GM21786 (cell line): ENCODE measurements at regions not wholly inside any gene's neighbourhood (a gene's known extent, or its start where the extent isn't known, plus 50 kb on each side); places are given as distances from the start of the nearest gene placed in this dataset.

Source experiments
- ATAC-seq: cut with Tn5 transposase; IDR thresholded peaks from one replicate; pipeline ENCODE4 v1.9.1; 2021; ENCODE audit not compliant: unreplicated experiment

DNA sequence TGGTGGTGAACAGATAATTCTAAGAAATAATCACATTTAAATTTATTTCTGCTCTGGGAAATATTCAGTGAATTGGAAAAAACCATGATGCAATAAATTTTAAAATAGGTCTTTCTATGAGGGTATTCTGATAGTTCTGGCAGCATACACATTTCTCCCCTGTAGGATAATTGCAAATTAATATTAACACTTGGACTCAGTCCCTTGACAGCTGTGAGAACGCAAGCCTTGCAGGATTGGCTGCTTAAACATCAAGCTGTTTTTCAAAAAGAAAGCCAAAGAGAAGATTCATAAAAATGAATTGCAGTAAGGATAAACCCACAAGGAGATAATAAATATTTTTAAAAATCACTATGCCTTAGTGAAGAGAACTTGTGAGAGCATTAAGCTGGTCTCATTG is 180.0 kb downstream of the MTRR start:
- ATAC-seq: no peak

DNA sequence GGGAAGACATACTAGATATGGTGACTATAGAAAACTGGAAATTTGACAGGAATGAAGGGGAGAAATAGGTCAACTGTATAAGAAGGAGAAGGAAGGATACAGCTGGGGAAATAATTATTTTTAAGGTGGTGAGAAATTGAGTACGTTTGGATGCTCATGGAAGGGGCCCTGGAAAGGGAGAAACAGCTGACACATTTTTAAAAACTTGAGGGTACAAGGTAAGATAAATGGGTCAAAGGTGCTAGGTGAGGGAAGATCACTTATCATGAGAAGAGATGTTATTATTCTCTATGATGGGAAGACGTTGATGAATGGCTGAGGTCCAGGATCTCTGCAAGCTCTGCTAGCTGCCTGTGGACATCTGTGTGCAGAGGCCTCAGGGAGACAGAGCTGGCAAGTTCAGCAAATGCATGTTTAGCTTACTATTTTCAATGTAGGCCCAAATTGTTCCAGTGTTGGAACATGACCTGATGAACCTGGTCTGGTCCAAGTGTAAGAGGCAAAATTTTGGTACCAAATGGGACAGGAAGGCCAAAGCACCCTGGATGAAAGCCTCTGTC is 181.7 kb downstream of the MTRR start:
- no peak for ATAC-seq

DNA sequence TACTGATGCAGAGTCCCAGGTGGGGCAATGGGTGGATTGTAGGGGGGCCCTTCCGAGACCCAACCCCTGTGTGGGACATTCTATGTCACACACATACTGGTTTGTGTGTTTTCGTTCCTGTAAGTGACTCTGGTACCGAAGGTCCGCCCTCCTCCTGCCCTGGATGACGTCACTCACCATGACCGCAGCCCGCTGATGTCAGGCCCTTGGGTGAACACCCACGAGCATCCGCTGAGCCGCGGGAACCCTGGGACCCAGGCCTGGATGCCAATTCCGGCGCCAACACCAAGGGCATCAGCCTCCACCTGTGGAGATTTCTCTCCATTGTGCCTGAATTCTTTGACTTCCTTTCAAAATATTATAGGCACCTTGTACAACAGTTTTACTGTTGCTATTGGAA is 184.3 kb downstream of the MTRR start:
- ATAC-seq: no peak

DNA sequence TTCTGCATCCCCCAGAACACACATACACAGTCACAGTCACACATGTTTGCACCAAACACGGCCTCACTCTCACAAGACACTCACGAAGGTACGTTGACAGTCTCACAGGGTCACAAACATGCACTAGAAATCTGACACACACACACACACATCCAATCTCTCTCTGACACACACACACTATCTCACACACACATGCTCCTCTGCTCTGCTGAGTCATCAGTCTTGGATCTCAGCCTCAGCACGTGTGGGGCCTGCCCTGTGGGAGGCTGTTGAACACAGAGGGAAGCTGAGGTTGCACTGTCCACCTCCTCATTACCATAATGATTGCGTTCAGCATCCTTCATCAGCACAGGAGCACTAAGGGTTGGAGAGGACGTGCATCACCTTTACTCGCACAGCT is 188.8 kb downstream of the MTRR start:
- no peak for ATAC-seq

DNA sequence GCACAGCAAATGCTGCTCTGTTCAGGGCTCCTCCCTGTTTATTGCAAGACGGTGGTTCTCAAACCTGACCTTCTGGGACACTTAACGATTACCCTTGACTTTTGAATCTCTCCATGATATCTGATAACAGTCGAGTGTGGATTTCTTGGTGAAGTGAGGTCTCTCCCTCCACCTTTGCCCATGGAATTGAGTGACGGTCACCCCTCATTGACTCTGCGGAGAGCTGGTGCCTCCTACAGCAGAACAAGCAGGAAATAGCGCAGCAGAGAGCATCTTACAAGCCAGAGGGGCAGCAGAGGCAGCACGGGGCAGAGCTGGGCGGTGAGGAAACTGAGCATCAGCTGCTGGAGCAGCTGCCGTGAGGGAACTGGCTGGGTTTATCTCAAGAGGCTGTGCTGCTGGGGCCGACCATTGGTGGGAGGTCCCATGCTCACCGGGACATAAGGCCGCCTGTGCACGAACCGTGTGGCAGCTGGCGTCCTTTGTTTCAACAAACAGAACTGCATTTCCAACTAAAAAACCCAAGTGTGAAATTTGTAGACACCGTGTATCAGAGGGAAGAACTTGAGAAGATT is 189.8 kb downstream of the MTRR start:
- no peak for ATAC-seq

DNA sequence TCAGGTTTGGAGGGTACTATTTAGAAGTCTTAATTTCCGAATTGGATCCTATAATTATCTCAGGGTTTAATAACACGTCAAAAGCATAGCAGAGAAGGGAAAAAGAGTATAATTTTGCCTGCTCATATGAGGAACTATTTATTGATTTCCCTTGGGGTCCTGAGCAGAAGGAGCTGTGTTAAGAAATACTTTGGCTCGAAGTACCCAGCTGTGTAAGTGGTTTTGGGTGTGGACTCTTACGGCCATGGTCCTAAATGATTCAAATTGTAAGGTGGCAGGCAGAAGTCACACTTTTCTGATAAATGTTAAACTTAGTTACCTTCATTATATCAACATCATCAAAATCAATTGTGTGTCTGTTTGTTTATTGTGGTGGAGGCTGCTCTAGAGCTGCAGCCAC is 190.4 kb downstream of the MTRR start:
- no peak for ATAC-seq

DNA sequence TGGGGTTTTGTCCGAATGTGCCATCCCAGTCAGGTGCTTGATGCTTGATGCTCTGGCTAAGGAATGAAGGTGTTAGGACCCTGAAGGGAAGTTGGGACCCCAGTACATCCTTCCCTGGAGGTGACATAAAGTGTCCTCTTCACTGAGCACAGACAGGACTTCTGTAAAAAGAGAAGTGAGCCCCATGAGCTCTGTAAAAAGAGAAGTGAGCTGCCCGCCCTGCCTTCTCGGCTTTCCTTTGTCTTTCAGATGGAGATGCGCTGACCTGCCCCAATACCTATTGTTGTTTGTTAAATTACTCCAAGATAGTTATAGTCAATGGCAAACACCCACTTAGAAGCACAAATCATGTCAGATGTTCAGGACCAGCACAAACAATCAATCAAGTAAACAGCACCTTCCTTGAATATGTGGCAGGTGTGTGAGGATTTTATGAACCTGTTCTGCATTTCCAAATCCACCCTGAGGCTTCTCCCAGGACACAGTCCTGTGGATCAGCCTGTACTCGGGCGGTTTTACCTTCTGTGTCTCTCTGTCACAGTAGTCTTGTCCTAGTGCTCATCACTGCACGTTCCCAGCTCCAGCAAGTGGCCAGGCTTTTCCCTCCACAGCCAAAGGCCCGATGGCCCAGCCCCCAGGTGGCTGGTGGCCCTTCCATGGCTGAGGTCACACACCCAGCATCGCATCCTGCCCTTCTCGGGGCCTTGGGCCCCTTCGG is 191.4 kb downstream of the MTRR start:
- no peak for ATAC-seq

DNA sequence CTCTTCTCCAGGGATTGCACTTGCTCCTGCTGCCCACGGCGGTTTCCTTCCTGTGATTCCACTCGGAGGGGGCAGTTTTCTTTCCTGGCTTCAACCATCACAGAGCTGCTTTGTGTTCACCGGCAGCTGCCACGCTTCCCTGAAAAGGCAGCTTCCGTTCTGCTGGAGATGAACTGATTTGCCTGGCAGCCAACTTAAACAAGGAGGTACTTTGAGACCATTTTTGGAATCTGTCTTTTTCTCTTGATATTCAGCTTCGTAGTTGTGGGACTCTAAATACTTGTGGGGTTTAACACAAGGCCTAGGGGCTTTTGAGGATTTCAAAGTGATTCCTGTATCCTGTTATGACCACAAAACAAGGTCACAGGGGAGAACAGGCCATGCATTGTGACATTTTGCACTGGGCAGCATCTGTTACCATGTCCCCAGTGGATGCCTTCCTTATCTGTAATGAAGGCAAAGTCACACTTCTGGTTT is 192.0 kb downstream of the MTRR start:
- no peak for ATAC-seq

DNA sequence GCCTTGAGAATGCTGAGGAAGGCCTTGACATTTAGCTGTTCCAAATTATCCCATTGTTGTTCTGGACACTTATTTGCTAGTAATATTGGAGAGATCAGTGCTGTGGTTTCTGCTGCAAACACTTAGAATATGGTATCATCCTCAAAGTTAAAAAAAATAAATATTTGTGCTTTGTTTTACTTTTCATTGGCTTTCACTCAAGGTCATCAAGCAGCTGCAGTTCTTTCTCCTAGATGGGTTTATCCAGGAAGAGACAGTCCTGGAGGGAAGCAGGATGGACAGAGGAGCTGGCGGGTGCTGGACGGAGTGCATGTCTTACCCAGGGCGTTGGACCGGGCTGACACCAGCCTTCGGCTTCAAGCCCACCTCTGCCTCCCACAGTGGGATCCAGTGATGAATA is 193.6 kb downstream of the MTRR start:
- ATAC-seq: no peak

DNA sequence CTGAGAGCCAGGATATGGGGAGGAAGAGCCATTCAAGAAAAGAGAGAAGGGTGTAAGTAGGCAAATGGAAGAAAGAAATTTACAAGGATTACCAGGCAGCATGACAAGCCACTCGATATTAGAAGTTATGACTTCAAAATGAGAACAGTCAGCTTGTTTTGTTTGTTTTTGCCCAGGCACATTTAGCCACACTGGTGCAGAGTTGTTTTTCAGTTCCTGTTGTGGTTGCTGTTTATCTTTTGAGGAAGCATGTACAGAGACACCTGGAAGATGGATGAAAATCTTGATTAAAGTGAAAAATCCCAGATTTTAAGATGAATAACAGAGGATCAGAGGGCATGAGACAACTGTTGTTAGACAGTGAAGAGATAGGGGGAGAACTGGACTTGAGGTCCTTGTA is 199.1 kb downstream of the MTRR start:
- no peak for ATAC-seq

DNA sequence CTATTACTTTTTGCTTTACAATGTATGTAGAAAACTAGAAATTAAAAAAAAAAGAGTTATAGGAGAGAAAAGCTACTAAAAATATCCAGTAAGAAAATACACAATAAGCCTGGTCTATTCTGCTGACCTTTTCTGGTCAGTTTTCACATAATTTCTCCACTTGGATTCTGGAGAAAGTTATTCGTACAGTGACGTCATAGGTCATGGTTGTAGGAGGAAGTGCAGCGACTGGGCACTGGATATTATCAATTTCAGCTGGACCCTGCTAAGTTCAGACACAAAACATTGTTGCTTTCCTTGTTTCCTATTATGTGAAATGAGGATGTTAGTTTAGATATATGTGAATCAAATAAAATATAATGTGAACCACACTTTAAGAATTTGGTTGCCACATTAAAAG is 201.2 kb downstream of the MTRR start:
- ATAC-seq: no peak

DNA sequence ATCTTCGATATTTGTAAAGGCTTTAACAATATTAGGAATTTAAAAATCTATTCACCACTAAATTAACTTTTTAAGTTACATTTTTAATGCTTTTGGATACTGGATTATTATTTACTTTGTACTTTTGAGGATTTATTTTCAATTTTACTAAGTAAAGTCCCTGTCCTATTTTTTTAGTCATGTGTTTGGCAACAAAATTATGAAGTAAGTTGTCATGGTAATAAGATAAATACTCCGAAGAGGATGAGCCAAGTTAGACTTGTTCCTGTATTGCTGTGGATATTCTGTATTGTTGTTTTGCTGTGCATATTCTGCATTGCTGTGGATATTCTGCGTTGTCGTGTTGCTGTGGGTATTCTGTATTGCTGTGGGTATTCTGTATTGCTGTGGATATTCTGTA is 210.1 kb downstream of the MTRR start:
- ATAC-seq: no peak

DNA sequence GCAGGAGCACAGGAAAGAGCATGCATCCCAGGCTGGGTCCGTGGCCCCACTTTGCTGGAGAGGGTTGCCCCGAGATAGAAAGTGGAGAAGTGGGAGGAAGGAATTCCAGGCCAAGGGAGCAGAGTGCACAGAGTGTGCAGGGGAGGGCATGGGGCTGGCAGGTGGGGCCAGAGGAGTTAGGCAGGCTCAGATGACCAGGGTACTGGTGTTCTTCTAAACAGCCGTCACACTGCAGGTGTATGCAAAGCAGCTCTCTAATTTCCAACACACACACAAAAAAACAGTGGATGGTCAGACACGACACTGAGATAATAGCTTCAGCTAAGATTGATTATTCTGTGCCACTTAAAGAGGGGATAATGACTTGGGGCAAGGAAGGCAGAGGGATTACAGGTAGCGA is 212.2 kb downstream of the MTRR start:
- no peak for ATAC-seq

DNA sequence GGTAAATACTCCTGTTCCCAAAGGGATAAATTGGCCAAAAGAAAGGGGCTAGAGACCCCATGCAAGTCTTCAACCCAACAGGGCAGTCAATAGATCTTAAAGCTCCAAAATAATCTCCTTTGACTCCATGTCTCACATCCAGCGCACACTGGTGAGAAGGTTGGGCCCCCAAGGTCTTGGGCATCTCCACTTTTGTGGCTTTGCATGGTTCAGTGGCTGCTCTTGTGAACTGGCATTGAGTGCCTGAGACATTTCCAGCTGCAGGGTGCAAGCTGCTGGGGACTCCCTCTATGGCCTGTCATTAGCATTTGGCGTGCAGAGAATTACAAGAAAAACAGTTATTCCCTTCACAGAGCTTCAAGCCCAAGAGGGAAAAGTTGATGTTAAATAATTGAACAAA is 224.7 kb downstream of the MTRR start:
- no peak for ATAC-seq

DNA sequence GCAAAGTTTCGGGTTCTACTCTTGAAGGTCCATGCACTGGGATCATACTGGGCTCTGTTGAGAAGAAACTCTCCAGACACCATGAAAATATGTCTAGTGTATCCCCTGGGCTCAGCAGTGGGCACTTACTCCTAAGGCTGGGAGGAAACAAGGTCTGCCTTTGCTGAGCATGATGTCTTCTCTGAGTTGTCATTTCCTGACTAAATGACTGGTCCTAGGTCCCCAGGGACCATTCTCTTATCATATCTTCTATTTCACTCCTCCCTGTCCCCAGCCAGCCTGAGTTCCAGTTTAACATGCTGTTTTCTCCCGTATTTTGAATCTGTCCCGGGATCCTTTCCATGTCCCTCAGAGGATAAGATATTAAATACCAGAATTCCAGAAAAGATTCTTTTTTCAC is 225.4 kb downstream of the MTRR start:
- no peak for ATAC-seq

DNA sequence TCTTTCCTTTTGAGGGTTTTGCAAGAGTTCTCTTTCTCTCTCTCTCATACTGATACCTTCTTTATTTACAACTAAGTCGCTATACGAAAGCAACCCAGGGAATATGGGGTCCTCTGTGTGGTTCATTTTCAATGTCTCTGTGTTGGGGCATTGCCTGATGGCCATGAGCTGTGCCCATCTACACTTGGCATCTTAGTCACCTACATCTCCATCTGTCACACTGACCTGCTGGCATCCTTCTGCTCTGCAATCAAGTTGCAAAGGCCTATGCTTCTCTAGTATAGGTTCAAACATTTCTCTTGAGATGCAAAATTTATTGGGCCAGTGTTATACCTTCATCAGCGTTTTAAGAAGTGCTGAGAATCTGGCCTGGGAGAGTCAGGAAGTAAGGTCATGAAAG is 228.2 kb downstream of the MTRR start:
- ATAC-seq: no peak

DNA sequence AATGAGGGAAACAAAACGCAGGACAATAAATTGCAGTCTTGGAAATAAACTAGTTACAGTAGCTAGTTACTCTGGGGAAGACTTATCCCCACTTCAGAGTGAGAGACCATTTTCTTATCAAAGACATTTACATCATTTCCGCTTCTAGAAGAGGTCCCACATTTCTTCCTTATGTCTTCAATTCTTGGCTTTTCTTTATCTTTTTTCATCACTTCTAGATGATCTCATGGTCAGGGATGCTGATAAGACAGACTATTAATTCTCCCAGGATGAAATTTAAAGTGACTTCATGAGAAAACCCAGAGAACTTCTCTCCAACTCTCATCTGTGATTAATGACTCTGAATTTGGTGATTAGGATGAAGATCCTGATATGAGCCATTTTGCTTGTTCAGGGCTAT is 229.1 kb downstream of the MTRR start:
- ATAC-seq: no peak

DNA sequence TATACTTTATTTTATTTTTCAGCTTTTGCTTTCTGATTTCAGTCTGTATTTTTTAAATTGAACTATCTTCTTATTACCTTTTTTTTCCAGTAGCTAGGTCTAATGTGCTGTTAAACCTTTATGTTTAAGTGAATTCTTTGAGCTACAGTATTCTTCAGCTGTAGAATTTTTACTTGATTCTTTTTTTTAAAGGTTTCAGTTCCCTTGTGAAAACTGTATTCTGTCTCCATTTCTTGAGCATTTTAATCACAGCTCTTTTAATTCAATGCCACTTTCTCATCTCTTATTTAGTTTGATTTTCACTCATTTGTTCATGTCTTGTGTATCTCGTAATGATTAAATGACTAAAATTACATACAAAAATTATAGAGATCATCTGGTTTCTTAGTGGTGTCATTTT is 233.8 kb downstream of the MTRR start:
- ATAC-seq: no peak

DNA sequence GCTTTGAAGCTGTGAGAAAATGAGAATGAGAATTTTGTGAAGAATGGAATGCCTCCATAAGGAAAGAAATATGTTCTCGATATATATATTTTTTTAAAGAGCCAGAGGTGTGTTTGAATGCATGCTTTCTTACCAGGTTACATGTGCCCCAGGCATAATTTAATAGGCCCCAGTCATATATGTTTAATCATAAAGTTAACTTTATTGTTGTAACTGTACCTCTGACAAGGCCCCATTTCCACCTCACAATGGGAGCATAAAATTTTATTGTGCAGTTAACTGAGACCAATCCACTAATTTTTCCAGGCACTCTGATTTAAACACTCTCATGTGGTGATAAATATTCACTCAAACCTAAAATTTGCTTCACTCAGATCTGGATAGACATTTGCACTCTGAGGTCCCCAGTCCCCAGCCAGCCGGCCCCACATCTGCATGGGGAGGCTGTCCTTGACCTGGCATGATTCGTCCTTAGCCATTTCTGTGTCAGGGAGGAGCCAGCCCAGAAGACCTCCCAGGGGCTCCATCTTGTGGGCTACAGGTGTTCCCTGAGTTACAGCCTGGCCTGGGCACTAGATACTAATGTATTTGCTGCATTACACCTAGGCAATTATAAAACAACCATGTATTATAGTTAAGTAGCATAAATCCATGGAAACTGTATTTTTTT is 245.8 kb downstream of the MTRR start:
- no peak for ATAC-seq

DNA sequence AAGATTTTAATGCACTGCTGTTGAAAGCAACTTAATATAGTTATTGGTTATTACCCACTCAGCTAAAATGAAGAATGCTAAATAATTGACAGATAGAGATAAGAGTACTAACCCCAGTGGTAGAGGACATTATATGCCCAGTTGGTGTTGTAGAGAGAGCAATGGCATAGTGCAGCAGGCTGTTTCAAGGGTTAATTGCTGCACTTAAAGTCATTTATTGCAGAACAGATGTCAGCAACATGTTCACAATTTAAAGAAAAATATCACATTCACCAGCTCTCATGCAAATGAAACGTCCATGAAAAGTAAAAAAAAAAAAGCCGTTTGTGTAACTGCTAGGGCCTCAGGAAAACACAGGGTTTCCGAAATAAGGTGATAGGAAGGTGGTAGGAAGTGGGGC is 254.6 kb downstream of the MTRR start:
- no peak for ATAC-seq

DNA sequence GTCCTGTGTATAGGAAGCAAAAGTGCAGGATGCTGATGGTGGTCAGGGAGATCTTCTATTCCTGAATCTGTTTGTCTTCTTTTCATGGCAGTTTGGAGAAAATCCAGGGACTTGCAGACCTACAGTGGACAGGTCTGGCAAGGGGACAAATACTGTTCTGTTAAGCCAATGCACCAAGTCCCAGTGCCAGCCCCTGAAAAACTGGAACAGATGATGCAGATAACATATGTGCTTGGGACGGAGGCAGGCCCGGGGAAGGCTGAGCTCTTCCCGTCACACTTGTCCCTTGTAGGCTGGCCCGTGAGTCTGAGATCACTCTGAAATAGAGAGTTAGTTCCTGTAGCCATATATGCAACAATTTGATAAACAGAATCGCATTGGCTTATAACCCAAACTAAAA is 265.7 kb downstream of the MTRR start:
- no peak for ATAC-seq

DNA sequence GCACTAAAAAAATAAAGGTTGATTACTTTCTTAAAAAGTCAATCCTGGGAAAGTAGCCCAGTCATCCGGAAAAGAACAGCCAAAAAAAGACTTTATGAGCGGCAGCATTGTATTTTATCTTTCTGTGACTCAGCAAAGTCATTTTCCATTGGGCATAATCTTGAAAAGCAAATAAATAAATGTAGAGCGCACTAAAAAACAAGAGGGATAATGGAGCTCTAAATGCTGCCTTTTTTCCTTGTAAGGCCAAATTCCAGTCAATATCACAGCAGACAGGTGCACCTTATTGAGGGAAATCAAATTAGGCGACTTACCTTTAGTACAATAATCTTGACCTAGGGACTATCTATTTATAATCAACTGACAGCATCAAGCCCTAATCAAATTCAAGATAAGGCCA is 266.8 kb downstream of the MTRR start:
- no peak for ATAC-seq
